ENCODE measurements at regions not wholly inside any gene's neighbourhood (a gene's known extent, or its start where the extent isn't known, plus 50 kb on each side); places are given as distances from the start of the nearest gene placed in this dataset.
A peak's percentile ranks its signal among the peaks of the same experiment; 100 is the strongest.

DNA sequence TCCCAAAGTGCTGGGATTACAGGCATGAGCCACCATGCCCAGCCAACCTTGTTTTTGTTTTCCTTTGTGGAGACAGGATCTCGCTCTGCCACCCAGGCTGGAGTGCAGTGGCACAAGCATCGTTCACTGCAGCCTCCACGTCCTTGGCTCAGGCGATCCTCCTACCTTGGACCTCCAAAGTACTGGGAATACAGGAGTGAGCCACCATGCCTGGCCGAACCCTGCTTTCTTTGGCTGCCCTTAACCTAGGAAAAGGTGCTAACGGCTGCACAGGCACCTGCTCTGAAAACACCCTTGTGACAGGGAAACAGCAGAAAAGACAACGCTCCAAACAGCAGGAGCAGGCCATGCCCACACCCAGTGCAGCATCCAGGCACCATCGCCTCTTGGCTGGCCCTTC lies 71.9 kb downstream of the OAT start:
- DNase-seq = no peak

DNA sequence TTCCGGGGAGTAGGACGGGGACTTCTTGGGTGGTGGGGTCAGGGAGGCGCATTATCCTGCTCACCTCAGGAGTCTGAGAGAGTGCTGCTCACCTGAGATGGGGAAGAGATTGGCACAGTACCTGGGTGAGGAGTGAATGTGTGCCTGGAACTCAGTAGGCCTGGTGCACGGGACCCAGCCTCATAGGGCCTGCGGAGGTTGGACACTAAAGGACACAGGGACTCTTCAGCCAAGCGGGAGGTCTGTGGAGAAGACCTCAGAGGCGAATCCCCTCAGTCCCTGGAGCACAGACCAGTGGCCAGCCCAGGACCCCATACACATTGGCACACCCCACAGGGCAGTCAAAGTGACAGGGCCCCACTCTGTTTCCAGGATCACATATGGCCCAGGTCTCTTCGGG lies 73.2 kb downstream of the OAT start:
- DNase-seq = no peak

DNA sequence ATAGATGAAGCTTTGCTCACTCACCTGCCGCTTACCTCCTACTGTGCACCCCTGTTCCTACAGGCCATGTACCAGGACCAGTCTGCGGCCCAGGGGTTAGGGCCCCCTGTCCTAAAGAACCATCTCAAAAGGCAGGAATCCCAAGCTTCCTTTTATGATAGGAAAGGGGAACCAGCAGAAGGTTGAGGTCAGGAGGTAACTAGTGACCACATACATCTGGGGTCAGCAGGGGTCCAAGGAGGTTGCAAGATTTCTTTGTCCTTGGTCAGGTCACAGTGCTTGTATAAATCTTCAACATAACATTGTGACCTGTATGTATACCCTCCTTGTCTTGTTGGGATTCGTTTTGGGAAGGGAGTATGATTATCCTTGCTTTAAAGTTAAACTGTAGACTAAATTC lies 73.8 kb downstream of the OAT start:
- DNase-seq = no peak

DNA sequence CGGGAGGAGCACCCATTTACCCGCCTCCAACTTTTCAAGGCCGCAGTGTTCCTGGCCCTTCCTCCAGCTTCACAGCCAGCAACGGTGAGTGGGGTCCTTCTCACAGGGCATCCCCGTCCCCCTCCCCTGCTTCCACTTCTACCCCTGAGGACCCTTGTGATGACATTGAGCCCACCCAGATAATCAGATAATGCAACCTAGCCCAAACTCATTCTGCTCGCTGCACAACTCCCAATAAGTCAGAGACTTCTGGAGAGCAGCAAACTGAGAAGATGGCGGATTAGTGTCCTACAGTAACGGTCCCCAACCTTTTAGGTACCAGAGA lies 74.5 kb downstream of the OAT start:
- DNase-seq = no peak

DNA sequence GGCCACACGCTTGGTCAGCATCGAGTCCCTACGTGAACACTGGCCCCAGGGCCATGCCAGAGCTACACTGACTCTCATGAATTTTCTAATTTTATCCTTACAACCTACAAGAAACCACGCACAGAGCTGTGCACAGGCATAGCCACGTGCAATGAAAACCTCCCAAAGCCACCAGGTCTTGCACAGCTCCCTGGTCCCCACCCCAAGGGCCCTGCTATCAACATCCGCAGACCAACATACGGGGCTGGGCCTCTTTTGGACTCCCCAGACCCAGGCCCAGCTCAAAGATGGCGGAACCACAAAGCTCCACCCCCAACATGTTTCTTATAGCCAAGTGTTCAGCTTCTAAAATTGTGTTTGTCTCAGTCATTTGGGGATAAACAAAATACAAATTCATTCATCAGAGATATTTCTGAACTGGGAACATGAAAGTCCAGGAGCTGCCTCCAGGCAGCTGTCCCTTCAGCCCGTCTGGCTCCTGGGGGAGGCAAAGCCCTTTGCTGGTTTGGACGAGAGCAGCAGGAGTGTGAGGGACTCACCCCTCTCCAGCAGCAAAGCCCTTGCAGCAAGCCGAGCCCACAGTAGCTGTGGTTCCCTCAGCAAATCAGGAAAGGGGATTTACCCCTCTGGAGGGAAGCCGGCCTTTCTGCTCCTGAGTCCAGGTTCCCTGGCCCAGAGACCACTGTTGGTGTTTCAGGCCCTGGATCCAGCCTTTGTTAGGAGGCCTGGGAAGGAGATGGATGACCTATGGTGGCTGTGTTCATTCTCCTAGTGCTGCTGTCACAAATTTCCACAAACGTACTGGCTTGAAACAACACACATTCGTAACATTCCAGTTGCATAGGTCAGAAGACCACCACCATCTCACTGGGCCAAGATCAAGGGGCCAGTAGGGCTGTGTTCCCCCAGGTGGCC lies 75.1 kb downstream of the OAT start:
- DNase-seq = no peak

DNA sequence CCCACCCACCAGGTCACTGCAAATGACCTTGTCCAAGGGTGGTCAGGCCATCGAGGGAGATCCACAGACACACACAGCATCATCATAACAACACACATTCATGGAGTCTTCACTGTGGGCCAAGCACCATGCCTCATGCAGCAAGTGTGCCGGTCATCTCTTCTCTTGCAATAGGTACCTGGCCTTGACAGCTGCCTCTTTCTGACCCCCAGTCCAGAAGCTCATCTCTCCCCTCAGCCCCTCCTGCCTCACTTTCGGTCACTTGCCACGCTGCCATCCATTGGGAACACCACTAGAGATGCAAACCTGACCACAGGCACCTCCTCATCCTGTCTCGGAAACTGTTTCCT lies 75.9 kb downstream of the OAT start:
- no peak for DNase-seq

DNA sequence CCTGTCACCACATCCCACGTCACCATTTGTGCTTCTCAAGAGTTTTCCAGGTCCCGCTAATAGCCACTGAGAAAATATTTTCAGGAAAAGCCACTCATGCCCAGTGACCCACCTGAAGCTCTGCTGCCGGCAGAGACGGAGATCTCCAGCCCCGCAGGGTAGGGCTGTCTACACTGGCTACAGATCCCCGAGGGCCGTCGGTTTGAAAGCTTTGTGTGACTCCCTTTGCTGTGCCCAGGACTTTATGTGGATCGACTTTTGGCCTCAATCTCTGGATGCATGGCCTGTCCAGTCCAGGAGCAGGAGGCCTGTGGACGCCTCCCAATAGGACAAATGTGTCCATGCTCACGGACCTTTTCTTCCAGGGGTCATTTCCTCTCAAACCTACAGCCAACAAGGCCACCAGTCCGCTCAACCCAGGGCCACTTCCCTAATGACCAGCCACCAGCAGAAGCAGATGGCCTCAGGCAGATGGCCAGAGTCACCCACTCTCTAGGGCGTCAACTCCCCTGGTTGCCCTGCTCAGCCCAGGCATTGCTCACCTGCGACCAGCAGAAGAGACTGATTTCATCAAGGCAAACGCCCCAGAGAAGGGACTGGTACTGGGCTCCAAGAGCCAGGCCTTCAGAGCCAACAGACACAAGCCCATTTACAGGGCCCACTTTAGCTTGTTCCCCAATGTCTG lies 76.4 kb downstream of the OAT start:
- no peak for DNase-seq

DNA sequence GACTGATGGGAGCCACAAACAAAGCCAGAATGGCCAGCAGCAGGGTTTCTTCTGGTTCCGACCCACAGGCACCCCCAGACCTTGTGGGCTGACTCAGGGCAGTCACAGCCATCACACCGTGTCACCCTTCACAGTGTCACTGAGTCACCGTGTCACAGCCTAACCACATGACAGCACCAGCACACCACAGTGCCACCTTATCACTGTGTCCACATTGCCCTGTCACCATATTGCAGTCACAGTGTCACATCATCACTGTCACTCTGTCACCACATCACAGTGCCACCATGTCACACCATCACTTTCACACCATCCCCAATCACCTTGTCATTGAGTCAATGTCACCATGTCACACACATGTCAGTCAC lies 77.0 kb downstream of the OAT start:
- DNase-seq = no peak

DNA sequence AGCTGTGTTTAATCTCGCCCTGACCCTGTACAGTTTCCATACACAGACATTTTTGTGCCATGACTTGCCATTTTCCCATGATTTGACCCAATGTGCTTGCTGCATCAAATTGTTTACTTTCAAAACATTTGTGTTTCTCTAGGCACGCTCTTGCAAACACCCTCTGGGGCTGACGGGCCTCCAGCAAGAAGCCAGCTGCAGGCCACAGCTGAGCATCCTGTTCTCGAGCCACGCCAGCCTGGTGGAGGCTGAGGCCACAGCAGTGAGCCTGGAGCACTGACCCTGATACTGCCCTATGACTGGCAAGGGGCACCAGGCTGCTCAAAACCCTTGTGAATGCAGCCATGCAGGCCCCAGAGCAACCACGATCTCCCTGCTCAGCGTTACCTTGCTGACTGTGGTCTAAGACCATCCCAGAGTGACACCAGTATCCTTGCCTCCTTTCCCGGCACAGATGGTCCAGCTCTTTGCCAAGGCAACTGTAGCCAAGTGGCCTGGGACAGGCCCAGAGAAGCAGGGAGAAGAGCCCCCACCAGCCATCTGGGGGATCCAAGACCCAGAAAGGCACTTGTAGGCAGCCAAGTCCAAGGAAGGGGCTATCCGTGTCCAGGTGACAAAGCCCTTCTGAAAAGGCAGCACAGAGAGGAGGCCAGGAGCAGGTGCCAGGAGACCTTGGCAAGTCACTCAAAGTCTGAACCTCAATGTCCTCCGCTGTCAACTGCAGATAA lies 78.5 kb downstream of the OAT start:
- no peak for DNase-seq

DNA sequence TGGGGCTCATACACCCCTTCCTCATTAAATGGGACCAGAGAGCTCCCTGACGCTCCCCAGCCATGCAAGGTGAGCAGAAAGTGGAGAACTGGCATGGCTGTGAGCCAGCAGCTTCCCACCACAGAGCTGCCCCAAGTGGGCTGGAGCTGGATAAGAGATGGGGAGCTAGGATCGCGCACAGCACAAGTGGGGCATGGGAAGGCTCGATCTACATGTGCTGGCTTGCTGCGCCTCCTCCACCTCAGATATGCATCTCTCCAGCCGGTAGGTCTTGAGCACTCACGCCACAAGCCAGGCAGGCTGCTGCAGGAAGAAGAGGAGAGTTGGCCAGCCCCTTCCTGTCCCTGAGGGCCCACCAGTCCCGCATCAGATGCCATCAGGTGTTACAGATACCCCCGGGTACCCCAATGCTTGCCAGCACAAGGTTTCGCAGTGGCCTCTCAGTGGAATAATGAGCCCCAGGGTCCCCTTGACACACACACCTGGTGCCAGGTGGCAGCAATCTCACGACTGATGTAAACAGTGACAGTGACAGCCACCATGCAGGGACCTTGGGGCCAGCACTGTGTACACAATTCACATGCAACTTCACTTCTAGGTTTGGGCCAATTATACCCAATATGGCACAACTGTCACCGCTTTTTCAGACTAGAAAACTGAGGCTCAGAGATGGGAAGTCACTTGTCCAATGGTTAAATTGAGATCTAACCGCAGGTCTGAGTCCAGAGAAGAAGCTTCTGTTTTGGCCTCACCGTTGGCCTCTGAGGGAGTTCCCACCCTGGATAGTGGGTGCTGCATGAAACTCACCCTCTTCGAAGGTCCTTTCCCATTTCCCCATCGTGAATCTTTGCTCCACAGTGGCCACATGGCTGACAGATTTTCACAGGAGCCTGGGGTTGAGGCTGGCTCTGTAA lies 79.3 kb downstream of the OAT start:
- DNase-seq = peak; percentile 32

DNA sequence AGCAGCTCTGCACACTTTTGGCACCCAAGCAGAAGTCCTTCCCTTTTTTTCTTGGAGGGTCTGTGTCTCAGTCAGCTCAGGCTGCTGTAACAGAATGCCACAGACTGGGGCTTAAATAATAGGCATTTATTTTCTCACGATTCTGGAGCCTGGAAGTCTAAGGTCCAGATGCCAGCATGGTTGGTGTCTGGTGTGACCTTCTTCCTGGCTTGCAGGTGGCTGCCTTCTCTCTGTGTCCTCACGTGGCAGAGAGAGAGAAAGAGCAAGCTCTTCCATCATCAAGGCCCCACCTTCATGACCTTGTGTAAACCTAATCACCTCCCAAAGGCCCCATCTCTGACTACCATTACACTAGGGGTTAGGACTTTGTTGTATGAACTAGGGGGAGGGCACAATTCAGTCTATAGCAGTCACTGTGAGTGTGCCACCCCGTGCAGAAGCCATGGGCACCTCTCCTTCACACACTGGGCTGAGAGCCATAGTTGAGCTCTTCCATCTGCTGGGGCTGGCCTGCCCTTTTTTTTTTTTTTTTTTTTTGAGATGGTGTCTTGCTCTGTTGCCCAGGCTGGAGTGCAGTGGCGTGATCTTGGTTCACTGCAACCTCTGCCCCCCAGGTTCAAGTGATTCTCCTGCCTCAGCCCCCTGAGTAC lies 80.3 kb downstream of the OAT start:
- DNase-seq = no peak

DNA sequence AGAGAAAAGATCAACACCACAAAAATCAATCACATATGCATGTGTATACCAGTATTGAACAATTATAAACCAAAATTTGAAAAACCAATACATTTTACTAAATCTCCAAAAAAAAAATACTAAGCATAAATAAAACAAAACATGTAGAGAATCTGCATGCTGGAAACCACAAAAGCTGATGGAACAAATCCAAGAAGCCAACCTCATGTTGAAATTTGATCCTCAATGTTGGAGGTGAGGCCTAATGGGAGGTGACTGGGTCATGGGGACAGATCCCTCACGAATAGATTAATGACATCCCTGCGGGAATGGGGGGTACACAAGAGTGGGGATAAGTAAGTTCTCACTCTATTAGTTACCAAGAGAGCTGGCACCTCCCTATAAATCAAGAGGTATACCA lies 82.5 kb downstream of the OAT start:
- no peak for DNase-seq

DNA sequence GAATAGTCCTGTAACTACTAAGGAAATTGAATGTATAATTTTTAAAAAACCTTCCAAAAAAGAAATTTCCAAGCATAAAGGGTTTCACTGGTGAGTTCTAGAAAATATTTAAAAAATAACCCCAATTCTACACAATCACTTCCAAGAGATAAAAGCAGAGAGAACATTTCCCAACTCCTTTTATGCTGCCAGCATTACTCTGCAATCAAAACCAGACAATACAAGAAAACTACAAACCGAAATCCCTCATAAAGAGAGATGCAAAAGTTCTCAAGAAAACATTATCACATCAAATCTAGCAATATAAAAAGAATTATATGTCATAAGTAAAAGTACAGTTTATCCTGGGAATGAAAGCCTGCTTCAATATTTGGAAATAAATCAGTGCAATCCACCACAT lies 84.8 kb downstream of the OAT start:
- DNase-seq = no peak

DNA sequence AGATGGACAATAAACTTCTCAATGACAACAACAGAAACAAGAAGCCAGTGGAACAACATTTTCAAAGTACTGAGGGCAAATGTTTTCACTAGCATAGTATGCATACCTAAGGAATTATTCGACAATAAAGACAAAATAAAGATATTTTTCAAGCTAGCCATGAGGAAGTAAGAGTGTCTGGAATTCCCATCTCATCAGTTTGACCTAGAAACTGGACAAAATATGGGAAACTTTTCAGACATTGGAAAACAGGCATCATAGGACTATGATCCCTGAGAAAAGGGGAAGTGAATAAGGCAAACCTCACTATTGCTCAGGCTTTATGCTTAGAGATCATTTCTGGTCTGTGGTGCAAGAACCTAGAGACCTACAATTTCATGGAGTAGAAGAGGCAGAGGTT lies 86.3 kb downstream of the OAT start:
- DNase-seq = no peak

DNA sequence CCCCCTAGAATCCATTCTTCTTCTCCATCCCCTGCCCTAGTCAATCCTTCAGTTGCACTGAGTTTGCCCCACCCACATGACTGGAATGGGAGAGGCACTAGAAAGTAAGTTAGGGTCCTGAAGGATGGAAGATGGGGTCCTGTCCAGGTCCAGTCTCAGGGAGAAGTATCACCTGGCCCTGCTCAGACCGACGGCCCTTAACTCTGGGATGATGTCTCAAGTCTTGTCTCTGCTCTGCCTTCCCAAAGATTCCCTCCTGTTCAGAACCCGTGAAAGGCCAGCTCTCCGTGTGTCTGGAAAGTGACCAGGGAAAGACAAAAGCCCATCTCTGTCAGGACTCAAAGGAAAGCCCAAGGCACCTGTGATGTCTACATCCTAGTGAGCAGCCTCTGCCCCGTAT lies 88.8 kb downstream of the OAT start:
- DNase-seq = no peak

DNA sequence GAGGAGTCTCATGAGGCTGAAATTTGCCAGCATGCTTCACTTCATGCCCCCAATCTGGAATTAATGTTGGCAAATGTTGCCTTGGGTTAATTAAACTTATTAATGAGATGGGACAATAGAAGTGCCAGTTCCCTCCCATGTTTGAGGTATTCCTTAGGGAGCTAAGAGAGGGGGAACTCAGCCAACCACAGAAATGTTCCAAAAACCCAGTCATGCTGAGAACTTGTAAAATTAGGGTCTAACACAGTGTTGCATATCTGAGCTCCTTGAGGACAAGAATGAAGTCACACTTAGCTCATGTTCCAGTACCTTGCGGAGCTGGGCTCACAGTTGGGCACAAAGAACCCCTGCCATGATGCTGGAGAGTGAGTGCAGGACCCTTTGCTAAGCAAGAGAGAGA lies 89.4 kb downstream of the OAT start:
- no peak for DNase-seq

DNA sequence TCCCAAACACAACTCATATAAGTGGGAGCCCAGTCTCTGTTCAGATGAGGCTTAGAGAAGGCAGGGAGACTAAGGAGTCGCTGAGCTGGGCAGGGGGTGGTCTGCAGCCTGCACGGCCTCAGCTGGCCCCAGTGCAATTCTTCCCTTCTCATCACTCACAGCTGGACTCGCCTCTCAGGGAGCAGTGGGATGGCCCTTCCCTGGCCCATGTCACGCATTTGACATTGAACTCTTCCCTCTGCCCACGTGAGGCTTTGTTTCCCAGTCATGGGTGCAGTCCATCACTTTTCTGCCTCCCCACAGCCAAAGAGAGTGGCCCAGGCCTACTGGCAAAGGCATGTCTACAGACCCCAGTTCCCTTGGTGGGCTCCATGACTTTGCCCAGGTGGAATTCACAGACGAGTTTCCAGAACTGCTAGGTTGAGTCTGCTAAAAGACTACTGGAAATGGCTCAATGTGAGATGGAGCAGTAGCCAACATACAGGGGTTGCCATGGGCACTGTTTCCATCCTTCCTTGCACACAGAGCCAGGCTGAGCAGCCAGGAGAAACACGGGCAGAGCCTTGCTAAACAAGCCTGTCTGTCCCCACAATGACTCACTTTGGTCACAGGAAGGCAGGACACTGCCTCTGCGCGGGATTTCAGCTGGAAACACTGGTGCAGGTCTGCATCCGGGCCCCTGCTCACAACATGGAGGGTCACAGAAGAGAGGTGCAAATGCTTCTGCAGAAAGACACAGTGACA lies 90.1 kb downstream of the OAT start:
- DNase-seq = no peak

DNA sequence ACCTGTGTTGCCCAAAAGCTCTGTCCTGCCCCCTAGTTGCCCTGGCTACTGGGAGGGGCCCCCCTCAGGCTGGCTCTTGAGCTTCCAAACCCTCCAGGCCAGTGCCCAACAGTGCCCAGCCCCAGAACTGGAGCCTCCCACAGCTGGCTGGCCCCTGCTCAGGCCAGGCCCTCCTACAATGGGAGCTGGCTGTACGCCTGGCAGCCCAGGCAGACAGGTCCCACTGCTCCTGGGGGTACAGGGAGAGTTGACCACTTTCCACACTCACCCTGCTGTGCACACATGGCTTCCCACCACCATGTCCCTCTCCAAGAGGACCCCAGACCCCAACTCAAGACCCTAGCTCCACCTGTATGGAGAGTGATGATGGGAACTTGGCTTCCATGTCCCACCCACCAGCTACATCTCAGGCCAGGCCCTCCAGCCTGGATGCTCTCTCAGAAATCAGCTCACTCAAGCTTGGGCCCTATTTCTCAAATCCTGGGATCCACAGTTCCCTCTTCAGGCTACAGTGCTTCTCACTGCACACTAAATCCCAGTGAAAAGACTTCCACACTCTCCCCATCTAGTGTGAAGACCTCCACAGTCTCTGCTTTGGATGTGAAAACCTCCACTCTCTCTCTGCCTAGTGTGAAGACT lies 92.6 kb downstream of the OAT start:
- DNase-seq = no peak

DNA sequence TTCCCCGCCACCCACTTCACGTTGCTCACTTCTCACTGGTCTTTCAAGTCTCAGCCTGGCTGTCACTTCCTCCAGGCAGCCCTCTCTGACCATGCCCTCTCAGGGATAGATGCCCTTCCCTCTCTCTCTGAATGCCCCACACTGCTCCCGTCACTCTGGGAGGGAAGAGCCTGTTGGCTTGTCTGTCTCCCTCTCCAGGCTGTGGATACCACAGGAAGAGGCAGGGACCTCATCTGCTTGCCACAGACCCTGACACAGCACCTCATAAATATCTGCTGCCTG lies 93.1 kb downstream of the OAT start:
- no peak for DNase-seq

DNA sequence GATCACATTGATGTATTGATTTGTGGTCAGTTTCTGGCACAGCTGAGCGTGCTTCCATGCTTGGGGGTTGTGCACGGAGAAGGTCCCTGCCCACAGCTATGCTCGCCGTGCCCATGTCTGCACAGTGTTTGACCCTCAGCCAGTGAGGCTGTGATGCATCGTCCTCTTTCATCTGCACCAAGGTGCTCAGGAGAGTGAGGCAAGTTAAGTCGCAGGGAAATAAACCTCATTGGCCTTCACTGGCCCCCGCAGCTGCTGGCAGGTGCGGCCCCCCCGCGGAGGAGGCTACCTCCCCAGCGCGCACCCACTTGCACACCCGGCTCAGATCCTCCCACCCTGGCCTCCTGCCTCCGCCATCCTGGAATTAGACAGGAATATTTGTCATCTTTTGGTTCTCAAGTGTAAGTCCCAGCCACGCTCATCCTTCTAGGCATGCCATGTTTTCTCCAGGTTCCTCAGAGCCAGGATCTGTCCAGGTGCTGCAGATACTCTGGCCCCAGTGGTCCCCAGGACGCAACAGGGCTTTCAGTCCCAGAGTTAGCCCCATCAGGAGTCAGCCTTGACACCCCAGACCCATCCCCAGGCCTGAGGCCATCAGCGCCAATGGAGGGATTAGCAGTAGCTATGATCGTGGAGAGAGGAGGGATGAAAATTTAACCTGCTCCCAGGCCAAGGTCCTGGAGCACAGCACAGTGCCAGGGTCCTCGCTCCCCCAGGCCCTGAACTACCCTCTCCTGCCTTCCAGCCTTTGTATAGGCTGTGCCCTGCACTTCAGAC lies 93.7 kb downstream of the OAT start:
- no peak for DNase-seq

DNA sequence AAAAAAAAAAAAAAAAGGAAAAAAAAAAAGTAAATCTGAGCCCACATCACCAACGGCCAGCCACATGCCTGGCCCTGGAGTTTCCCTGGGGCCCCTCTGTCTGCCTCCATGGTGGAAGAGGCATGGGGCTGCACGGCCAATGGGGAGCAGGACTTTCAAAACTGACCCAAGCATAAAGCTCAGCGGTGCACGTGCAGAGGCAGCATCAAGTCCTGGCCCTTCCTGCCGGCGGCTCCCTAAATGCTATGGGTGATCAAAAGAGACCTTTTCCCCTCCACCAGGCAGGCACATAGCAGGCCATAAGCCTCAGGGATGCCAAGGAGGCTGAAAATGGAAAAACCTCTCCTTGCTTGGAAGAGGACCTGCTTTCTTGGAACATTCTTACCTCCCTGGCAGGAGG lies 94.3 kb downstream of the OAT start:
- DNase-seq = no peak
